Ascending aorta (tissue), 2 donors: ENCODE measurements at regions not wholly inside any gene's neighbourhood (a gene's known extent, or its start where the extent isn't known, plus 50 kb on each side); places are given as distances from the start of the nearest gene placed in this dataset.
A peak's percentile ranks its signal among the peaks of the same experiment; 100 is the strongest.

Experiments
- DNase-seq, 2 donors: peaks; one replicate each; pipeline ENCODE4 v3.0.0-alpha.2; 2019; ENCODE audit warnings: low spot score in 2 of 2
- H3K27ac ChIP-seq, 2 donors: fragments of 200-600 bp; sonication (generic); one replicate each; pipeline ENCODE4 v1.5.1; 2016 to 2017; ENCODE audit warnings: mild to moderate bottlenecking in 1 of 2
- H3K27me3 ChIP-seq: fragments of 200-600 bp; sonication (generic); one replicate; pipeline ENCODE4 v1.5.1; 2017
- H3K36me3 ChIP-seq, 2 donors: fragments of 200-600 bp; sonication (generic); one replicate each; pipeline ENCODE4 v1.5.1; 2016
- H3K4me1 ChIP-seq, 2 donors: fragments of 200-600 bp; sonication (generic); one replicate each; pipeline ENCODE4 v1.5.1; 2016 to 2017; ENCODE audit warnings: mild to moderate bottlenecking in 1 of 2
- H3K4me3 ChIP-seq, 2 donors: fragments of 200-600 bp; sonication (generic); one replicate each; pipeline ENCODE4 v1.5.1; 2016 to 2017; ENCODE audit warnings: mild to moderate bottlenecking in 1 of 2
- H3K9me3 ChIP-seq, 2 donors: fragments of 200-600 bp; sonication (generic); one replicate each; pipeline ENCODE4 v1.5.1; 2016
- CTCF ChIP-seq, 3 experiments: fragments of 200-600 bp in 2 of 3; fragments of 450-650 bp in 1 of 3; sonication (generic) in 2 of 3; IDR thresholded peaks; one replicate each; pipeline ENCODE4 v1.5.1; 2016 to 2019; ENCODE audit warnings: antibody characterized with exemption in 3 of 3, mild to moderate bottlenecking in 1 of 3, moderate library complexity in 1 of 3
- intact Hi-C: fragments of 100-400 bp; cut with DNase I; formaldehyde crosslinking; loops from one replicate; pipeline ENCODE4 v1.15.1; 2023

GRCh38 chr2:120871881-120872620 is 136.4 kb downstream of the GLI2 start:
- no peaks in the 10 kb centered on the region for H3K27me3 ChIP-seq
- H3K9me3 ChIP-seq = no peaks in the 10 kb centered on the region
- H3K4me1 ChIP-seq = peaks cover 4 to 29% of the 10 kb centered on the region in 2 donors
- no peaks in the 10 kb centered on the region for H3K36me3 ChIP-seq
- DNase-seq = no peak
- no peak overlapping the region for H3K4me3 ChIP-seq
- TF ChIP-seq CTCF (IDR thresholded peaks at IDR 0.05) = no peak
- intact Hi-C loops = no loop called here
- H3K27ac ChIP-seq = no peak overlapping the region

- Histone ChIP-seq H3K27ac (peak overlapping the region; percentile 73 to 80), H3K9me3 (no peaks in the 10 kb centered on the region), H3K27me3 (no peaks in the 10 kb centered on the region), H3K36me3 (no peaks in the 10 kb centered on the region), H3K4me1 (peaks cover 0 to 21% of the 10 kb centered on the region in 2 donors), H3K4me3 (peak overlapping the region in 1 of 2 donors; percentile 10)
- intact Hi-C loops = no loop called here
- no peak for DNase-seq
- TF ChIP-seq CTCF (IDR thresholded peaks at IDR 0.05) = no peak
Observed at GRCh38 chr2:120873958-120874887, 138.6 kb downstream of the GLI2 start.

- Histone ChIP-seq H3K4me3 (no peak overlapping the region), H3K4me1 (peaks cover 0 to 17% of the 10 kb centered on the region in 2 donors), H3K36me3 (no peaks in the 10 kb centered on the region), H3K27me3 (no peaks in the 10 kb centered on the region), H3K27ac (peak overlapping the region; percentile 73 to 80), H3K9me3 (no peaks in the 10 kb centered on the region)
- intact Hi-C loops = no loop called here
- no peak for TF ChIP-seq CTCF (IDR thresholded peaks at IDR 0.05)
- no peak for DNase-seq
Observed at GRCh38 chr2:120874888-120875275, 139.2 kb downstream of the GLI2 start.

- H3K36me3 ChIP-seq = no peaks in the 10 kb centered on the region
- H3K27me3 ChIP-seq = no peaks in the 10 kb centered on the region
- no peak for DNase-seq
- intact Hi-C loops = no loop called here
- TF ChIP-seq CTCF (IDR thresholded peaks at IDR 0.05) = no peak
- peaks cover 0 to 15% of the 10 kb centered on the region in 2 donors for H3K4me1 ChIP-seq
- H3K9me3 ChIP-seq = no peaks in the 10 kb centered on the region
- no peak overlapping the region for H3K4me3 ChIP-seq
- peak overlapping the region in 1 of 2 donors; percentile 80 for H3K27ac ChIP-seq
Observed at GRCh38 chr2:120875431-120875830, 139.8 kb downstream of the GLI2 start.

GRCh38 chr2:120876526-120877280 is 141.0 kb downstream of the GLI2 start:
- H3K36me3 ChIP-seq = no peaks in the 10 kb centered on the region
- H3K9me3 ChIP-seq = no peaks in the 10 kb centered on the region
- no peaks in the 10 kb centered on the region for H3K27me3 ChIP-seq
- H3K4me3 ChIP-seq = no peak overlapping the region
- no peak for DNase-seq
- no peak for TF ChIP-seq CTCF (IDR thresholded peaks at IDR 0.05)
- H3K4me1 ChIP-seq = peaks cover 0 to 15% of the 10 kb centered on the region in 2 donors
- intact Hi-C loops = no loop called here
- H3K27ac ChIP-seq = no peak overlapping the region
